GM10266 (cell line): ENCODE measurements at regions not wholly inside any gene's neighbourhood (a gene's known extent, or its start where the extent isn't known, plus 50 kb on each side); places are given as distances from the start of the nearest gene placed in this dataset.

ENCODE experiments used
- DNase-seq: peaks from one replicate; pipeline ENCODE4 v3.0.0; 2012; ENCODE audit errors: extremely low spot score
- TF ChIP-seq, protein P1 (sequence below): IDR thresholded peaks from 2 replicates; pipeline ENCODE4 v1.5.1; 2012; ENCODE audit warnings: mild to moderate bottlenecking, low read depth; ENCODE audit not compliant: control insufficient read depth, insufficient read depth; ENCODE audit errors: missing control alignments

DNA sequence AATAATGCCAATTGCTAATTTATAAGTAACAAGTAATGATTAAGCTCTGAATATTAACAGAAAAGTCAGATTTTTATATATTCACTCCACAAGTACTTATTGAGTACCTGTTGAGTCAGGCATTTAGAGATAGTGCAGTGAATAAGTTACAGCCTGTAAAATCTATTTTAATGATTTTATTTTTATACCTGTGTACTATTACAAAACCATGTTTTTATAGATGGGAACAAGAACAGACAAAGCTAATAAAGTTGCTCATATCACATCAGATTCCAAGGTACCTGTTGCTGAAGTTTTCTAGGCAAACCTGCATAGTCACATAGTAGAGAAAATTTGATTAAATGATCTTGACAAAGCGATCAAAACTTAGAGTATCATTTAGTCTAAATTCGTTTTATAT lies 623.7 kb downstream of the EFNA5 start:
- no peak for DNase-seq
- TF ChIP-seq, protein P1, sequence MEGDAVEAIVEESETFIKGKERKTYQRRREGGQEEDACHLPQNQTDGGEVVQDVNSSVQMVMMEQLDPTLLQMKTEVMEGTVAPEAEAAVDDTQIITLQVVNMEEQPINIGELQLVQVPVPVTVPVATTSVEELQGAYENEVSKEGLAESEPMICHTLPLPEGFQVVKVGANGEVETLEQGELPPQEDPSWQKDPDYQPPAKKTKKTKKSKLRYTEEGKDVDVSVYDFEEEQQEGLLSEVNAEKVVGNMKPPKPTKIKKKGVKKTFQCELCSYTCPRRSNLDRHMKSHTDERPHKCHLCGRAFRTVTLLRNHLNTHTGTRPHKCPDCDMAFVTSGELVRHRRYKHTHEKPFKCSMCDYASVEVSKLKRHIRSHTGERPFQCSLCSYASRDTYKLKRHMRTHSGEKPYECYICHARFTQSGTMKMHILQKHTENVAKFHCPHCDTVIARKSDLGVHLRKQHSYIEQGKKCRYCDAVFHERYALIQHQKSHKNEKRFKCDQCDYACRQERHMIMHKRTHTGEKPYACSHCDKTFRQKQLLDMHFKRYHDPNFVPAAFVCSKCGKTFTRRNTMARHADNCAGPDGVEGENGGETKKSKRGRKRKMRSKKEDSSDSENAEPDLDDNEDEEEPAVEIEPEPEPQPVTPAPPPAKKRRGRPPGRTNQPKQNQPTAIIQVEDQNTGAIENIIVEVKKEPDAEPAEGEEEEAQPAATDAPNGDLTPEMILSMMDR: no peak

DNA sequence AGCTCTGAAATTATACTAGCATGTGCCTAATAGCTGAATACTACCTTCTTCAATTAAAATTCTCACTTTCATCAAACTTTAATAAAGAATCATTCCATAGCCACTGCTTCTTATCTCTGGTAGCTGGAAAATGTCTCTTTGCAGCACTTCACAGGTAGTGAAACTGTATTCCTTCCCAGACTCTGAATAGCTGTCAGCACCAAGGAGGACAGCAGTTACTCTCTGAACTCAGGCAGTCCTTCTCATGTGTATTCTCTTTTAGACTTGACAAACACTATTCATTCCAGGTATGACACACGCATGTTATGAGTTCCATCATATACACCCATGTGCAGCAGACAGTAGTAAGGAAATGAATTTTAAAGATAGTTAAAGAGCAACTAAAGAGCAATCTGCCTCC lies 627.1 kb downstream of the EFNA5 start:
- no peak for DNase-seq
- TF ChIP-seq, protein P1: no peak

DNA sequence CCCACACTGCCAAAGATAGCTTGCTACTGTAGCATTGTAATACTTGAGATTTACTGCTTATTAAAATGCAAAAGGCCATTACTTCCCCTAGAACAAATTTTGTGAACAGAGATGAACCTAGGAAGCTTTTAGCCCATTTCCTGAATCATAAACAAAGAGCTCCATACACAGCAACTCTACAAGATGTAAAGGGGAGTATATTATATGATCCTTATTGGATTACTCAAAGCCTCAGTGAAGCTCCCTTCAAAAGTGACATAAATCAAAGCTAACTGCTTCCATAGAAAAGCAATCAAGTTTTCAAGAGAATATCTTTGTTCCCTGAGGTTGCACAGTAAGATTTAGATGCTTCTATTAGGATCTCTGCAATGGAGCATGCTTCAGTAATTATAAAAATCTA lies 629.8 kb downstream of the EFNA5 start:
- DNase-seq: no peak

DNA sequence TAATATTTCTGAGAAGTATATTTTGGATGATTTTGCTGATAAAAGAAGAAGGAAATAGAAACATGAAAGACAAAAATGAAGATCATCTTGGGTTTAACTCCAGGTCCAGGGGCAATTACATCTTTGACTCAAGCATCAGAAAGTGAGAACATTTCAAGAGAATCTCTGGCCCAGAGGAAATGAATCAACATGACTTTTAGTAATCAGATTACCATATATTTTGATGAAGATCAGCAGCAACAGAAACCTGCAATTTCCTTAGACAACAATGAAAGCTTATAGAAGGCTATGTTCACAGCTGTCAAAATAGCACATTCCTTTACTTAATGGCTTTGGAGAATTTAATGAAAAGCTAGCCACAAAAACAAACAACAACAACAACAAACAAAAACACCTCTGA lies 638.1 kb downstream of the EFNA5 start:
- no peak for DNase-seq
- TF ChIP-seq, protein P1: no peak

More for the DNA sequence above, 629.8 kb downstream of the EFNA5 start:
- TF ChIP-seq, protein P1: no peak

DNA sequence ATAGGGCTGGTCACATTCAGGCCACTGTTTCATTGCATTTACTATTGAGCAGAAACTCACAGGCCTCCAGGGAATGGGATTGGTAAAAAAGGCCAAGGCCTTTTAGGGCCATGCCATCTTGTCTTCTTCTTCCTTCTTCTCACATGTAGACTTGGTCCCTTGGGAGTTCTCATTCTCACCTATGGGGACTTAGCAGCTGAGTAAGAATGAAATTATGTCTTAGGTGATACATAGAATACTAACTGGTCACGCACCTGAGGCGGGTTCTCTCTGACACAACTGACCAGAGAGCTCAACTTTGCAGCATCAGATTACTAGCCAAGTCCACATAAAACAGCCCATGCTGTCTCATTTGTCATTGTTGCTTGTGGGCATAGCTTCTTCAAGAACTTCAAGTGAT lies 641.8 kb downstream of the EFNA5 start:
- no peak for DNase-seq
- TF ChIP-seq, protein P1: no peak

DNA sequence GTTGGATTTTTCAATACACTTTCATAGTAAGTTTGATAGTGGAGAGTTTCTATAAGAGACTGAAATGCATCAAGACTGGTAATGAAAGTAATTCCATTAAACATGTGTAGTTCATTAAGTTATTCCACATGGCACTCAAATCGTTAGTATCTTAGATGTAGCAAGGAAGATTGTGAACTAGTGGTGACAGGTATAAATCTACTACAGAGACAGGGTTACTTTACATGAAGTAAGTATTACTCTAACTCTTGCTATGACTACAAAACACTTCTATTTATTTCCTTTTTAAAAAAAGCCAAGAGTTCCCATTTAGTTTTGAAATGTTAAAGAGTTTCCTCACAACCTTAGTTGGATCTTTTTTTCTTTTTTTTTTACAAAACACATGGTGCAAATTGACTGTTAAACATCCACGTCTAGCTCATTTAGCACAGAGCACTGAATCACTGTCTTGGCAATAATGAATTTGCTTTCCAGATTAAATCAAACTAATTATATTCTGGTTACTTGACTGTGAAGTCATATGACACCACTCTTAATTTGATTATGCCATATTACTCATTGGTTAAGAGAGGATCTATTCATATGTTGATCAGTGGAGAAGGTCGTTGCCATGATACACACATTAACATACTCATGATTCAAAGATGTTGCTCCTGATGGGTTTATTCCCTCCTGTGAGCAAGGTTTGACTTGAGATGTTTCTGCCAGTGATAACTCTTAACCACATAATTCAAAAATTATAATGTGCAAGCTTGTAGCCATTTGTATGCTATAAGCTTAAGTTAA lies 644.8 kb downstream of the EFNA5 start:
- TF ChIP-seq, protein P1: no peak
- DNase-seq: no peak

DNA sequence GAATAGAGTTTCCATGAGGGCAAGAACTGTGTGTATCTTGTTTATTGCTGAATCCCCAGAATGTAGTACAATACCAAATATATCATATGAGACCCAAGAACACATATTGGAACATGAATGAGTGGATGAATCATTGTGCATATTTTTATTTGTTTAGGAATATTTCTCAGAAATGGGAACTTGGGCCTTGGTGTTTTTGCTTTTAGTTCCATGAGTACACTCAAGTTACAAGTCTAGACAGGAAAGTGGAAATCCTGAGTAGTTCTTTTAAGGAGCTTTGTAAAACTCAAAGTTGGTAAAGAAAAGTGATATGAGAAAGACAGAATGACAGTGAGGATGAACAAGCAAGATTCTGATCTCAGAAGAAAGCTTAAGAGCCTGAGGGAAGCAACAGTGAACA lies 647.0 kb downstream of the EFNA5 start:
- TF ChIP-seq, protein P1: no peak
- DNase-seq: no peak
